ENCODE measurements at regions not wholly inside any gene's neighbourhood (a gene's known extent, or its start where the extent isn't known, plus 50 kb on each side); places are given as distances from the start of the nearest gene placed in this dataset.

- TF ChIP-seq, protein P1, sequence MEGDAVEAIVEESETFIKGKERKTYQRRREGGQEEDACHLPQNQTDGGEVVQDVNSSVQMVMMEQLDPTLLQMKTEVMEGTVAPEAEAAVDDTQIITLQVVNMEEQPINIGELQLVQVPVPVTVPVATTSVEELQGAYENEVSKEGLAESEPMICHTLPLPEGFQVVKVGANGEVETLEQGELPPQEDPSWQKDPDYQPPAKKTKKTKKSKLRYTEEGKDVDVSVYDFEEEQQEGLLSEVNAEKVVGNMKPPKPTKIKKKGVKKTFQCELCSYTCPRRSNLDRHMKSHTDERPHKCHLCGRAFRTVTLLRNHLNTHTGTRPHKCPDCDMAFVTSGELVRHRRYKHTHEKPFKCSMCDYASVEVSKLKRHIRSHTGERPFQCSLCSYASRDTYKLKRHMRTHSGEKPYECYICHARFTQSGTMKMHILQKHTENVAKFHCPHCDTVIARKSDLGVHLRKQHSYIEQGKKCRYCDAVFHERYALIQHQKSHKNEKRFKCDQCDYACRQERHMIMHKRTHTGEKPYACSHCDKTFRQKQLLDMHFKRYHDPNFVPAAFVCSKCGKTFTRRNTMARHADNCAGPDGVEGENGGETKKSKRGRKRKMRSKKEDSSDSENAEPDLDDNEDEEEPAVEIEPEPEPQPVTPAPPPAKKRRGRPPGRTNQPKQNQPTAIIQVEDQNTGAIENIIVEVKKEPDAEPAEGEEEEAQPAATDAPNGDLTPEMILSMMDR (IDR thresholded peaks at IDR 0.05) = no peak
- no peak for TF ChIP-seq POLR2A (IDR thresholded peaks at IDR 0.05)
Observed at GRCh38 chr4:14771504-14772175, 230.6 kb upstream of the CPEB2 start.

All from adrenal gland (tissue), 5 donors.